Activated CD8-positive, alpha-beta T cell treated with anti-CD3 and anti-CD28 coated beads for 36 hours (primary cell): ENCODE measurements at regions not wholly inside any gene's neighbourhood (a gene's known extent, or its start where the extent isn't known, plus 50 kb on each side); places are given as distances from the start of the nearest gene placed in this dataset.

Experiments used
- ATAC-seq: fragments of 200-7000 bp; cut with Tn5 transposase; one replicate; pipeline ENCODE4 v1.10.0; 2021; ENCODE audit warnings: mild to moderate bottlenecking, moderate library complexity
- CTCF ChIA-PET: fragments of 350-600 bp; sonication (Branson Sonifier 250); formaldehyde crosslinking; loops from one replicate; lab custom pipeline; 2021; ENCODE audit warnings: antibody characterized with exemption; lab: Charles Lee
- POLR2A ChIA-PET: fragments of 350-600 bp; sonication (Branson Sonifier 250); formaldehyde crosslinking; loops from one replicate; lab custom pipeline; 2021; ENCODE audit warnings: antibody characterized with exemption; lab: Charles Lee
- DNase-seq: peaks from one replicate; pipeline ENCODE4 v3.0.0-alpha.2; 2020
- H3K27ac Mint-ChIP-seq: one replicate; pipeline ENCODE4 v1.8.0; 2021; ENCODE audit warnings: mild to moderate bottlenecking, mixed read lengths
- H3K27me3 Mint-ChIP-seq: one replicate; pipeline ENCODE4 v1.8.0; 2021; ENCODE audit warnings: mixed read lengths
- H3K36me3 Mint-ChIP-seq: one replicate; pipeline ENCODE4 v1.8.0; 2021; ENCODE audit warnings: low read depth, mixed read lengths
- H3K4me1 Mint-ChIP-seq: one replicate; pipeline ENCODE4 v1.8.0; 2021; ENCODE audit warnings: low read depth, mixed read lengths
- H3K4me3 Mint-ChIP-seq: one replicate; pipeline ENCODE4 v1.8.0; 2021; ENCODE audit warnings: mild to moderate bottlenecking, moderate library complexity, mixed read lengths
- H3K9me3 Mint-ChIP-seq: one replicate; pipeline ENCODE4 v1.8.0; 2021; ENCODE audit warnings: mixed read lengths
- intact Hi-C: fragments of 100-400 bp; cut with micrococcal nuclease; formaldehyde crosslinking; loops from one replicate; pipeline ENCODE4 v1.10.0; 2022
- TF ChIP-seq, protein P1 (sequence below): fragments of 200-600 bp; IDR thresholded peaks from one replicate; pipeline ENCODE4 v1.8.0; 2022; ENCODE audit warnings: antibody characterized with exemption, mild to moderate bottlenecking

DNA sequence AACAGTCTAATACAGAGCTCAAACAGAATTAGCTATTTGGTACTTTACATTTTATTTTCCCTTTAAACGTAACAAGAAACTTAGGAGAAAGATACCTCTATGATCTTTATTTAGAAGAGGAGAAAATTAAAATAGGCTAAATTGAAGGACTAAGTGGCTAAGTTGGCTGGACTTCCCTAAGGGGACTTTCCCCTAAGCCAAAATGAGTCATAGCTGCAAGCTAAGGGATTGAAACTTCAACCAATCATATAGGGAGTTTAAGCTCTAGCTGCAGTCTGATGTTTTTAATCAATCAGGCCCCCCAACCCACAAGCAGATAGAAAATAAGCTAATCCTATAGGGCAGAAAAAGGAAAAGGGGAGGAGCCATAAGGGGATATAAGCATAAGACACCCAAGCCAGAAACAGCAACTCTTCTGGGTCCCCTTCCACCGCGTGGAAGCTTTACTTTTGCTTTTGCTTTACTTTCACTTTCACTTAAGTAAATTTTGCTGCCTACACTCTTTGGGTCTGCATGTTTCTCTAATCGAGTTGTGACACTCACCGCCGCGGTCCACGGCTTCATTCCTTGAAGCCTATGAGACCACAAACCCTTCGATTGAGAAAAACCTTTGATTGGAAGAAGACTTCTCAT, 1108.5 kb upstream of the EPHA6 start:
- ChIA-PET POLR2A (no interaction called here), CTCF (no interaction called here)
- H3K4me1 Mint-ChIP-seq: peaks cover 4% of the 10 kb centered on the region
- no peak overlapping the region for H3K27ac Mint-ChIP-seq
- no peaks in the 10 kb centered on the region for H3K27me3 Mint-ChIP-seq
- peak; percentile 18 for DNase-seq
- ATAC-seq: peak; percentile 72
- H3K36me3 Mint-ChIP-seq: no peaks in the 10 kb centered on the region
- peaks cover 21% of the 10 kb centered on the region for H3K9me3 Mint-ChIP-seq
- TF ChIP-seq, protein P1, sequence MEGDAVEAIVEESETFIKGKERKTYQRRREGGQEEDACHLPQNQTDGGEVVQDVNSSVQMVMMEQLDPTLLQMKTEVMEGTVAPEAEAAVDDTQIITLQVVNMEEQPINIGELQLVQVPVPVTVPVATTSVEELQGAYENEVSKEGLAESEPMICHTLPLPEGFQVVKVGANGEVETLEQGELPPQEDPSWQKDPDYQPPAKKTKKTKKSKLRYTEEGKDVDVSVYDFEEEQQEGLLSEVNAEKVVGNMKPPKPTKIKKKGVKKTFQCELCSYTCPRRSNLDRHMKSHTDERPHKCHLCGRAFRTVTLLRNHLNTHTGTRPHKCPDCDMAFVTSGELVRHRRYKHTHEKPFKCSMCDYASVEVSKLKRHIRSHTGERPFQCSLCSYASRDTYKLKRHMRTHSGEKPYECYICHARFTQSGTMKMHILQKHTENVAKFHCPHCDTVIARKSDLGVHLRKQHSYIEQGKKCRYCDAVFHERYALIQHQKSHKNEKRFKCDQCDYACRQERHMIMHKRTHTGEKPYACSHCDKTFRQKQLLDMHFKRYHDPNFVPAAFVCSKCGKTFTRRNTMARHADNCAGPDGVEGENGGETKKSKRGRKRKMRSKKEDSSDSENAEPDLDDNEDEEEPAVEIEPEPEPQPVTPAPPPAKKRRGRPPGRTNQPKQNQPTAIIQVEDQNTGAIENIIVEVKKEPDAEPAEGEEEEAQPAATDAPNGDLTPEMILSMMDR: no peak
- intact Hi-C loops: no loop called here
- H3K4me3 Mint-ChIP-seq: peak overlapping the region; percentile 9

- DNase-seq (no peak), ATAC-seq (no peak)
- Mint-ChIP-seq H3K36me3 (no peaks in the 10 kb centered on the region), H3K27ac (no peak overlapping the region), H3K9me3 (peaks cover 21% of the 10 kb centered on the region), H3K4me1 (peaks cover 4% of the 10 kb centered on the region), H3K4me3 (no peak overlapping the region), H3K27me3 (no peaks in the 10 kb centered on the region)
- TF ChIP-seq, protein P1: no peak
- ChIA-PET POLR2A (no interaction called here), CTCF (no interaction called here)
- intact Hi-C loops: no loop called here
These were observed 1107.1 kb upstream of the EPHA6 start for GRCh38 chr3:95707268-95707667.

- peaks cover 4% of the 10 kb centered on the region for H3K4me1 Mint-ChIP-seq
- H3K27me3 Mint-ChIP-seq: no peaks in the 10 kb centered on the region
- H3K4me3 Mint-ChIP-seq: no peak overlapping the region
- peaks cover 6% of the 10 kb centered on the region for H3K9me3 Mint-ChIP-seq
- DNase-seq: no peak
- ChIA-PET CTCF (no interaction called here), POLR2A (no interaction called here)
- no peak overlapping the region for H3K27ac Mint-ChIP-seq
- no peaks in the 10 kb centered on the region for H3K36me3 Mint-ChIP-seq
- TF ChIP-seq, protein P1: no peak
- intact Hi-C loops: no loop called here
- ATAC-seq: no peak
These were observed 1103.7 kb upstream of the EPHA6 start for GRCh38 chr3:95710684-95711083.

DNA sequence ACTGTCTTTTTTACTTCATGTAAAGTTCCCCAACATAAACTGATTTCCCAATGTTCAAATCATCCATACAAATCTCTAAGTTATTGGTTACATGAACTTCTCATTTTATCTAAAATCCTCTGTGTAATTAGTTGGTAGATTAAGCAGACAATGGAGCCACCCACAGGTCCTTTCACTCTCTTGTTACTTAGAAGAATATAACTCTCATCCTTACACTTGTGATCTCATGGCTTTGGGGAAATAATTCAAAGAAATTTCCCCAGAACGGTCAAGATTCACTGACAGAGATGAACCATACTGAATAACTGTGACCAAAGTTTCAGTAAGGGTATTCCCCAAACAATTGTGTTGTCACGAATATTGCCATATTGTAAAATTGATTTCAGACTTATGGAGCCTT, 1102.6 kb upstream of the EPHA6 start:
- CTCF ChIA-PET: no interaction called here
- POLR2A ChIA-PET: no interaction called here

DNA sequence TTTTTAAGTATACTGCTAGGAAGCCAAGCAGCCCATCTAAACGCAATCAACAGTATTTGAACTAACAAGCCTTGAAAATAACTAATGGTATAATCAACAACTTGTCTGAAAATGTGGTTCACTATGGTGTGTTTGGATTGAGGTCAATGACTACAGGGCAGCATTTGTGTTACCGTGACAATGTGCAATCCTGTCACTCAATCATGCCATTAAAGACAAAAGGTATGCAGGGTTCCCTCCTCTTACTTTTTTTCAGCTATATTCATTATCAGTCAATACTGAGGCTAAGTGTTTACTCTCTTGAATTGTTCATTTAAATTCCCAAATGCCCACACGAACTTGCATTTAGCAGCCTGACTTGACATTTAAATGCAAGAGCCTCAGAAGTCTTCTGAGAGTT, 1099.3 kb upstream of the EPHA6 start:
- ATAC-seq: no peak
- Mint-ChIP-seq H3K27me3 (no peaks in the 10 kb centered on the region), H3K9me3 (peaks cover under 1% of the 10 kb centered on the region), H3K36me3 (no peaks in the 10 kb centered on the region), H3K4me3 (no peak overlapping the region), H3K4me1 (no peaks in the 10 kb centered on the region), H3K27ac (no peak overlapping the region)
- TF ChIP-seq, protein P1: no peak
- intact Hi-C loops: no loop called here
- CTCF ChIA-PET: no interaction called here
- no peak for DNase-seq
- POLR2A ChIA-PET: no interaction called here

More for the DNA sequence above, 1102.6 kb upstream of the EPHA6 start:
- Mint-ChIP-seq H3K27ac (no peak overlapping the region), H3K4me1 (no peaks in the 10 kb centered on the region), H3K4me3 (no peak overlapping the region), H3K9me3 (peaks cover 6% of the 10 kb centered on the region), H3K36me3 (no peaks in the 10 kb centered on the region), H3K27me3 (no peaks in the 10 kb centered on the region)
- TF ChIP-seq, protein P1: no peak
- intact Hi-C loops: no loop called here
- DNase-seq (no peak), ATAC-seq (no peak)
